H9 (cell line): ENCODE measurements at regions not wholly inside any gene's neighbourhood (a gene's known extent, or its start where the extent isn't known, plus 50 kb on each side); places are given as distances from the start of the nearest gene placed in this dataset.

Source experiments
- DNase-seq: peaks from one replicate; pipeline ENCODE4 v3.0.0-alpha.2; 2017
- H2AFZ ChIP-seq: one replicate; pipeline ENCODE4 v1.6.1; 2013; ENCODE audit warnings: mild to moderate bottlenecking, low read length, control low read depth, moderate library complexity
- H2AK5ac ChIP-seq: 2 replicates; pipeline ENCODE4 v1.6.1; 2013; ENCODE audit warnings: low read length, control low read depth, mixed read lengths; ENCODE audit not compliant: insufficient read length
- H2BK120ac ChIP-seq: one replicate; pipeline ENCODE4 v1.6.1; 2013; ENCODE audit warnings: low read depth, mild to moderate bottlenecking, low read length, control low read depth, inconsistent platforms; ENCODE audit not compliant: poor library complexity, severe bottlenecking
- H2BK12ac ChIP-seq: 2 replicates; pipeline ENCODE4 v1.6.1; 2013; ENCODE audit warnings: low read length, control low read depth, mixed read lengths, low read depth; ENCODE audit not compliant: insufficient read length
- H2BK15ac ChIP-seq: 2 replicates; pipeline ENCODE4 v1.6.1; 2013; ENCODE audit warnings: low read depth, low read length, control low read depth
- H2BK20ac ChIP-seq: one replicate; pipeline ENCODE4 v1.6.1; 2013; ENCODE audit warnings: low read depth, mild to moderate bottlenecking, low read length, control low read depth, inconsistent platforms; ENCODE audit not compliant: poor library complexity, severe bottlenecking
- H2BK5ac ChIP-seq: 2 replicates; pipeline ENCODE4 v1.6.1; 2013; ENCODE audit warnings: low read length, control low read depth, mixed read lengths; ENCODE audit not compliant: insufficient read length
- H3K14ac ChIP-seq: 2 replicates; pipeline ENCODE4 v1.6.1; 2013; ENCODE audit warnings: low read length, control low read depth; ENCODE audit not compliant: insufficient read depth
- H3K18ac ChIP-seq: 2 replicates; pipeline ENCODE4 v1.6.1; 2013; ENCODE audit warnings: low read depth, mild to moderate bottlenecking, mixed read lengths, low read length, control low read depth; ENCODE audit not compliant: insufficient read length
- H3K23ac ChIP-seq: 2 replicates; pipeline ENCODE4 v1.6.1; 2013; ENCODE audit warnings: low read length, control low read depth, mixed read lengths, low read depth; ENCODE audit not compliant: insufficient read length
- H3K23me2 ChIP-seq: 2 replicates; pipeline ENCODE4 v1.6.1; 2013; ENCODE audit warnings: low read depth, mild to moderate bottlenecking, mixed read lengths, low read length, control low read depth; ENCODE audit not compliant: insufficient read length, poor library complexity, severe bottlenecking
- H3K27ac ChIP-seq: 2 replicates; pipeline ENCODE4 v1.5.1; 2013; ENCODE audit warnings: low read length, control low read depth, mixed read lengths, low read depth; ENCODE audit not compliant: insufficient read length
- H3K27me3 ChIP-seq: 2 replicates; pipeline ENCODE4 v1.6.1; 2013; ENCODE audit warnings: low read length, control low read depth, inconsistent platforms; ENCODE audit not compliant: insufficient read depth
- H3K4ac ChIP-seq: 2 replicates; pipeline ENCODE4 v1.6.1; 2013; ENCODE audit warnings: low read depth, mild to moderate bottlenecking, control low read depth, inconsistent platforms, low read length, moderate library complexity
- H3K4me1 ChIP-seq: 2 replicates; pipeline ENCODE4 v1.6.1; 2013; ENCODE audit warnings: low read length, control low read depth, inconsistent platforms; ENCODE audit not compliant: insufficient read depth
- H3K4me2 ChIP-seq: 2 replicates; pipeline ENCODE4 v1.6.1; 2013; ENCODE audit warnings: low read length, control low read depth, mixed read lengths; ENCODE audit not compliant: insufficient read length, insufficient read depth
- H3K56ac ChIP-seq: 2 replicates; pipeline ENCODE4 v1.6.1; 2013; ENCODE audit warnings: low read depth, mild to moderate bottlenecking, mixed read lengths, low read length, control low read depth; ENCODE audit not compliant: insufficient read length
- H3K79me1 ChIP-seq: 2 replicates; pipeline ENCODE4 v1.6.1; 2013; ENCODE audit warnings: low read depth, mild to moderate bottlenecking, moderate library complexity, low read length, control low read depth, inconsistent platforms; ENCODE audit not compliant: insufficient read depth, poor library complexity, severe bottlenecking
- H3K79me2 ChIP-seq: 2 replicates; pipeline ENCODE4 v1.6.1; 2013; ENCODE audit warnings: low read length, control low read depth, inconsistent platforms; ENCODE audit not compliant: insufficient read depth
- H3K9ac ChIP-seq: 2 replicates; pipeline ENCODE4 v1.6.1; 2013; ENCODE audit warnings: low read length, control low read depth, mixed read lengths; ENCODE audit not compliant: insufficient read length; ENCODE audit errors: extremely low read depth
- H3K9me3 ChIP-seq: one replicate; pipeline ENCODE4 v1.6.1; 2013; ENCODE audit warnings: low read depth, low read length, inconsistent platforms; ENCODE audit not compliant: control insufficient read depth
- H3T11ph ChIP-seq: one replicate; pipeline ENCODE4 v1.6.1; 2013; ENCODE audit warnings: mild to moderate bottlenecking, low read length, control low read depth, inconsistent platforms
- H4K20me1 ChIP-seq: one replicate; pipeline ENCODE4 v1.6.1; 2013; ENCODE audit not compliant: control insufficient read depth, insufficient read length, insufficient read depth
- H4K5ac ChIP-seq: 2 replicates; pipeline ENCODE4 v1.6.1; 2013; ENCODE audit warnings: low read depth, mild to moderate bottlenecking, mixed read lengths, low read length, control low read depth; ENCODE audit not compliant: insufficient read length
- H4K8ac ChIP-seq: replicated peaks from 2 replicates; pipeline ENCODE4 v1.6.1; 2013; ENCODE audit warnings: low read length, control low read depth, mixed read lengths, low read depth; ENCODE audit not compliant: insufficient read length
- H4K91ac ChIP-seq: 2 replicates; pipeline ENCODE4 v1.6.1; 2013; ENCODE audit warnings: low read depth, mild to moderate bottlenecking, moderate library complexity, mixed read lengths, low read length, control low read depth; ENCODE audit not compliant: insufficient read length
- H3K27ac Mint-ChIP-seq, 3 experiments: 2 replicates in 2 of 3; 3 replicates in 1 of 3; pipeline ENCODE4 v1.8.0; 2020 to 2021; ENCODE audit warnings: mixed read lengths in 3 of 3, mild to moderate bottlenecking in 1 of 3, moderate library complexity in 1 of 3
- H3K27me3 Mint-ChIP-seq: 2 replicates; pipeline ENCODE4 v1.8.0; 2021; ENCODE audit warnings: low read depth, mild to moderate bottlenecking, moderate library complexity, mixed read lengths
- H3K36me3 Mint-ChIP-seq, 3 experiments: 2 replicates in 2 of 3; 3 replicates in 1 of 3; pipeline ENCODE4 v1.8.0; 2020 to 2021; ENCODE audit warnings: low read depth in 3 of 3, mixed read lengths in 3 of 3; ENCODE audit not compliant: insufficient read depth in 1 of 3
- H3K4me1 Mint-ChIP-seq, 2 experiments: 2 replicates each; pipeline ENCODE4 v1.8.0; 2020; ENCODE audit warnings: mixed read lengths in 2 of 2
- H3K4me3 Mint-ChIP-seq, 2 experiments: 2 replicates in 1 of 2; 3 replicates in 1 of 2; pipeline ENCODE4 v1.8.0; 2020 to 2021; ENCODE audit warnings: mild to moderate bottlenecking in 2 of 2, mixed read lengths in 2 of 2, moderate library complexity in 1 of 2
- H3K9me3 Mint-ChIP-seq, 2 experiments: 2 replicates in 1 of 2; 3 replicates in 1 of 2; pipeline ENCODE4 v1.8.0; 2020; ENCODE audit warnings: mild to moderate bottlenecking in 2 of 2, mixed read lengths in 2 of 2, moderate library complexity in 1 of 2
- WGBS: extraction: QIAGEN DNeasy Blood & Tissue Kit; methylation state at CpG from one replicate; pipeline ENCODE4 v1.1.7; 2013; ENCODE audit warnings: missing lambda C conversion rate, low lambda C conversion rate, mixed read lengths; ENCODE audit not compliant: insufficient read length; ENCODE audit errors: extremely low coverage; 5-methylcytosine and 5-hydroxymethylcytosine counted together
- TF ChIP-seq, protein P1 (sequence below): fragments of 200-600 bp; sonication (generic); conservative IDR thresholded peaks from 3 replicates; pipeline ENCODE4 v1.8.0; 2021; ENCODE audit warnings: antibody characterized with exemption, mild to moderate bottlenecking

GRCh38 chr16:17590711-17591654 lies 120.2 kb upstream of the XYLT1 start:
- Histone ChIP-seq H3K4me1 (no peaks in the 10 kb centered on the region), H3K27ac (no peak overlapping the region), H2AK5ac (no peak overlapping the region), H3K79me1 (no peaks in the 10 kb centered on the region), H4K5ac (no peak overlapping the region), H2BK20ac (no peak overlapping the region), H2AFZ (no peak overlapping the region), H3K18ac (no peak overlapping the region), H3K79me2 (no peaks in the 10 kb centered on the region), H3K4me2 (no peak overlapping the region), H3K14ac (no peak overlapping the region), H2BK12ac (no peak overlapping the region), H4K8ac (no peak overlapping the region), H2BK15ac (no peak overlapping the region), H3K4ac (no peak overlapping the region), H4K91ac (no peak overlapping the region), H3K23me2 (no peaks in the 10 kb centered on the region), H3K56ac (no peak overlapping the region), H3K23ac (no peak overlapping the region), H3K9me3 (no peaks in the 10 kb centered on the region), H2BK5ac (no peak overlapping the region), H3K27me3 (no peaks in the 10 kb centered on the region), H3K9ac (no peak overlapping the region), H4K20me1 (no peaks in the 10 kb centered on the region), H2BK120ac (no peak overlapping the region), H3T11ph (no peak overlapping the region)
- Mint-ChIP-seq H3K4me3 (no peak overlapping the region), H3K27me3 (no peaks in the 10 kb centered on the region; the same call in none of the 2 replicates), H3K27ac (no peak overlapping the region), H3K9me3 (no peaks in the 10 kb centered on the region; a peak in 2 of 5 replicates), H3K36me3 (no peaks in the 10 kb centered on the region; a peak in 1 of 7 replicates), H3K4me1 (peaks cover 3% of the 10 kb centered on the region in 2 experiments; a peak in 1 of 4 replicates)
- TF ChIP-seq, protein P1, sequence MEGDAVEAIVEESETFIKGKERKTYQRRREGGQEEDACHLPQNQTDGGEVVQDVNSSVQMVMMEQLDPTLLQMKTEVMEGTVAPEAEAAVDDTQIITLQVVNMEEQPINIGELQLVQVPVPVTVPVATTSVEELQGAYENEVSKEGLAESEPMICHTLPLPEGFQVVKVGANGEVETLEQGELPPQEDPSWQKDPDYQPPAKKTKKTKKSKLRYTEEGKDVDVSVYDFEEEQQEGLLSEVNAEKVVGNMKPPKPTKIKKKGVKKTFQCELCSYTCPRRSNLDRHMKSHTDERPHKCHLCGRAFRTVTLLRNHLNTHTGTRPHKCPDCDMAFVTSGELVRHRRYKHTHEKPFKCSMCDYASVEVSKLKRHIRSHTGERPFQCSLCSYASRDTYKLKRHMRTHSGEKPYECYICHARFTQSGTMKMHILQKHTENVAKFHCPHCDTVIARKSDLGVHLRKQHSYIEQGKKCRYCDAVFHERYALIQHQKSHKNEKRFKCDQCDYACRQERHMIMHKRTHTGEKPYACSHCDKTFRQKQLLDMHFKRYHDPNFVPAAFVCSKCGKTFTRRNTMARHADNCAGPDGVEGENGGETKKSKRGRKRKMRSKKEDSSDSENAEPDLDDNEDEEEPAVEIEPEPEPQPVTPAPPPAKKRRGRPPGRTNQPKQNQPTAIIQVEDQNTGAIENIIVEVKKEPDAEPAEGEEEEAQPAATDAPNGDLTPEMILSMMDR: no peak
- no peak for DNase-seq
- WGBS: no CpG with 5 or more reads among the region's 9 CpGs
